Hematopoietic multipotent progenitor cell treated with erythropoietin and hydrocortisone succinate and interleukin-3 and kit ligand, for 15 days (in vitro differentiated cells): ENCODE measurements at regions not wholly inside any gene's neighbourhood (a gene's known extent, or its start where the extent isn't known, plus 50 kb on each side); places are given as distances from the start of the nearest gene placed in this dataset.
"Not testable (repeated sequence)": the region's sequence is repeated elsewhere in the genome, so short reads cannot be mapped to it uniquely, and the experiment has no call there.

Experiments
- DNase-seq: peaks from one replicate; pipeline ENCODE4 v3.0.0-alpha.2; 2015; ENCODE audit warnings: low spot score

DNA sequence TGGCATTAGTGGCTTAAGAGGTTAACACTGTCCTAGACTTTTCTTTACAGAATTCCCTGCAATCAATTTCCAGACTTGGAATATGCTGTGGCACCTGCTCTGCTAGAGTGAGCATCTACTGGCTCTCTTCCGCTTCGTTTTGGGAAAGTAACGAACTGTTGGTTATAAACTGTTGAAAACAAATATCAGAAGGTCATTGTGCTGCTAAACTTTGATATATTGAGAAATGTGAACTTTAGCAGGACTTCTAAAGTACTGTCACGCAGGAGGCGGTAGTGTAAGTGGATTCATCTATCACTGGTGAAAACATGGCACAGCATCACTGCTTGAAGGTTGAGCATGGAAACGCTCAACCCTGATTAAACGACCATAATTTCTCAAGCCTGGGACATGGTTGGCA is 348.9 kb downstream of the FLRT2 start:
- DNase-seq = no peak

DNA sequence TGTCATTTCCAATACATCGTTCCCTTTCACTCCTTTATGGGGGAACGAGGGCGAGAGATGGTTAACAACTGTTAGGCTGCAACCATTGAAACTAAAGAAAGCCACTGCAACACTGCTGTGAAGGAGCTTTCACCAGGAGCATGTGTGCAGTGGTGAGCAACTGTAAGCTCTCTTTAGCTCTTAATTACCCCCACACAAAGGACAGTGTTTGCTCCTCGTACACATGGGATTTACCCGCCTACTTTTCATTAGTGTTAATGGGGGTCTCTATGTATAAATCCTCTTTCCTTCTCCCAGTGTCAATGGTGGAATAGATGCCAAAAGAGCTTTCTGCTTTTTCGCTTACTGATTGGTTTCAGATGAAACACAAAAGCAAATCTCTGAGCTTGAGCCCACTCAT is 343.1 kb downstream of the FLRT2 start:
- DNase-seq = no peak

DNA sequence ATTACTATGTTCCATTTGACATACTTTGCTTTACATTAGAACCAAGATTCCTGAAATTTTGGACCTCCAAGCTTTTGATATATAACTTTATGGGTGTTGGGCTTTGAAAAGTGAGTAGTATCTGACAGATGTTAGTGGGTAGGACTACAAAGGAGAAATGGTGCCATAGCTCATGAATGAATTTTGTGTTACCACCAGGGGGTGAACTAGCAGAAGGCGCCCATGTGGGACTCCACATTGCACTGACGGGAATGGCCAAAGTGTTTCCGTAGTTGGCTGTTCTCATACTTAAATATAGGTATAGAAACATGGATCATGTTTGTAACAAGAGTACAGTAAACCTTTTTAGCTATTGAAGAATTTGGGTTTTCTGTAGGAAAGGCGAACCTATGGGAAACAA is 337.5 kb downstream of the FLRT2 start:
- DNase-seq = no peak

DNA sequence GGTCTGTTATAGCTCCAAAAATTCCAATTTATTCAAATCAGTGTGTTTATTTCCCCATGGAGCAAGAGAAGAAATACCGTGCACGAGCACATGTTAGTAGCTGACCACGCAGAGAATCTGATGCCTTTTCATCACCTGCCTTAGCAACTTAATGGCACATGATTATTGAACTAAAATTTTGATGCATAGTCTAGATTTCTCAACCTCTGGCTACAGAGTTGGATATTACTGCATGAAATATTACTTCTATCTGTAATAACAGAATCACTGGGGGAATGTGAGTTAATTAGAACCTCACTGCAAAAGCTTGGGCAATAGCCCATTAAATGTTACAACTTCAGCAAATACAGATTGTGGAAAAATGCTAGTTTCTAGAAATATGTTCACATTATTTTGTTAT is 335.8 kb downstream of the FLRT2 start:
- no peak for DNase-seq

DNA sequence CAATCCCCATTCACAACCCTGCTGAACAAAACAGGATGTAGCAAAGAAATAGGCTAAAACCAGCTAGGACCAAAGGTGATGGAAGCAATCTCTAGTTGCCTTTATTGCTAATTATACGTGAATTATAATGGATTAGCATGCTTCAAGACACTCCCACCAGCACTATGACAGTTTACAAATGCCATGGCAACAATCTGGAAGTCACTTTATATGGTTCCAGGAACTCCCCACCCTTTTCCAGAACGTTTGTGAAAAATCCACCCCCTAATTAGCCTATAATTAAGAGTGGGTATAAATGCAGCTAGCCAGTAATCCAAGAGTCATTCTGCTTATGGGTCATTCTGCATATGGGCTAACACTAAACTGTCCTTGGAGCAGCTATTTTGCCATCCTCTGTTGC is 328.7 kb downstream of the FLRT2 start:
- DNase-seq = no peak

DNA sequence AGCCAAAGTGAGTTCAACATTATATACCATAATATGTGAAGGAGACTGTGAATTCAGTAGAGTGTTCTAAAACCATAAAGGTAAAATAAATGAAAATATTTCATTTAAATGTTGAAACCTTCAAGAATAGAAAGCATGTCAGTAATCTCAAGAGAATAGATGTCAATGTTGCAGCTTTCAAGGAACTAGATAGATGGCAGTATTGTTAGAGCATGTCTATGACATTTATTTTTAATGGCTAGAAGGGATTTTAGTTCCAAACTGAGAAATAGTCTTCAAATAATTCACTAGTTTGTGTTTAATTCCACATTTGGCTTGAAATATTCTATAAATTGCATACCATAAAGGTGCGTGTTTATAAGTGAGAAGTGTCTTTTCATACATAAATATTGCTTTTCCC is 326.5 kb downstream of the FLRT2 start:
- DNase-seq = no peak

DNA sequence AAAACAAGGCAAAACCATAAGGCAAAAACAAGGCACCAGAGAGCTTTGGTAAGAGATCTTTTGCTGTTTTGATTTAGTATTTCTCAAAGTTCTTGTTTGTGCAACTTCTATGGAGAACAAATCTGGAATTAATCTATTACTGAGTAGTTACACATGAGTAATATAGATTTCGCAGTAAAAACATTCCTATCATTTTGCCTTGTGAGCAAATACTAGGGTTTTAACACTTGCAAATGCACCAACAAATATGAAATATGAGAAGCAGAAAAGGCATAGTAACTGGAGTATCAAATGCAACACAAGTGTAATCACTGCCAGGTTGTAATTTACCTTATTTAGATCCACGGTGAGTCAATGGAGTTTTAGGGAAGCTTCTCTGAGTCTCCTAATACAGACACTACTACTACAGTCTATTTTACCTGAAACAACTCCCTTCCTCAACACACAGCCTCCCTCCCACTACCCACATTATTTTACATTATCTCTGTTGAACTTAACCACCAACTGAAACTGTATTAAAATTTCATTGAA is 324.1 kb downstream of the FLRT2 start:
- DNase-seq = no peak

DNA sequence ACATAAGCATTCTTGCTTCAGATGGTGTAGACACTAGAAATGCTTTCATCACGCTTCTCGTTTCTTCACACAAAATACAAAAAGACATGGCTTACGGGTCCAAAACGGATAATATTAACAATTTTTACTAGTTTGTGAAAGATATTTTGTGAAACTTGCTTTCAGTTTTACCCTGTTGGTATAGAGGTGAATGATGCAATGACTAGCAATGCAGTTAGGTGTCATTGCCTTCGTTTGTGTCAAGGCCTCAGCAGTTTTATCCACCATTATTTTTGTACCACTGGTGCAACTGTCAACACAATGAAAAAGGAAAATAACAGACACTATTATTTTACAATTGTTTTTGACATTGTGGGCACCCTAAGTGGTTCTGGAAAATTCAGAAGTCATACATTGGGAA is 323.0 kb downstream of the FLRT2 start:
- DNase-seq = no peak

DNA sequence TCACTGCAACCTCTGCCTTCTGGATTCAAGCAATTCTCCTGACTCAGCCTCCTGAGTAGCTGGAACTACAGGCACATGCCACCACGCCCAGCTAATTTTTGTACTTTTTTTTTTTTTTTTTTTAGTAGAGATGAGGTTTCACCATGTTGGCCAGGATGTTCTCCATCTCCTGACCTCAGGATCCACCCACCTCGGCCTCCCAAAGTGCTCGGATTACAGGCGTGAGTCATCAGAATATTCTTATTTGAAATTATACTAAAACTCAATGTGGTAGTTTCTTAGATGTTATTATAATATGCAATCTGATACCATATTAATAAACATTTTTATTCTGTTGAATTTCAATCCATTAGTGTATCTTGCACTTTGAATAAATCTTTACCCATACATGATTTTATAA is 322.2 kb downstream of the FLRT2 start:
- not testable (repeated sequence) for DNase-seq

DNA sequence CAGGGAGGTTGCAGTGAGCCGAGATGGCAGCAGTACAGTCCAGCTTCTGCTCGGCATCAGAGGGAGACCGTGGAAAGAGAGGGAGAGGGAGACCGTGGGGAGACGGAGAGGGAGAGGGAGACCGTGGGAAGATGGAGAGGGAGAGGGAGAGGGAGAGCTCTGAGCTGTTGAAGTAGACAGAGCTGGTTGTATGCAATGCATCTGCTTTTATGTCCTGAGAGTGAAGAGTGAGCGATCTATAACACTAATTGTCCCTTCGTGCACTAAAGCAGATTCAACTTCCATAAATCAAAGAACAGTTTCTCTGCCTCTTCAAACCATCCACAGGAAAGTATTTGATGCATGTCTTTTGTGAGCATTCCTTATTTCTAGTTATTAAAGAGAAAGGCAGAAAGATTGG is 300.6 kb downstream of the FLRT2 start:
- DNase-seq = not testable (repeated sequence)

DNA sequence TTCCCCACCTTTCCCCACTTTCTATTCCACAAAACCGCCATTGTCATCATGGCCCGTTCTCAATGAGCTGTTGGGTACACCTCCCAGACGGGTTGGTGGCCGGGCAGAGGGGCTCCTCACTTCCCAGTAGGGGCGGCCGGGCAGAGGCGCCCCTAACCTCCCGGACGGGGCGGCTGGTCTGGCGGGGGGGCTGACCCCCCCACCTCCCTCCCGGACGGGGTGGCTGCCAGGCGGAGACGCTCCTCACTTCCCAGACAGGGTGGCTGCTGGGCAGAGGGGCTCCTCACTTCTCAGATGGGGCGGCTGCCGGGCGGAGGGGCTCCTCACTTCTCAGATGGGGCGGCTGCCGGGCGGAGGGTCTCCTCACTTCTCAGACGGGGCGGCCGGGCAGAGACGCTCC is 299.7 kb downstream of the FLRT2 start:
- not testable (repeated sequence) for DNase-seq

DNA sequence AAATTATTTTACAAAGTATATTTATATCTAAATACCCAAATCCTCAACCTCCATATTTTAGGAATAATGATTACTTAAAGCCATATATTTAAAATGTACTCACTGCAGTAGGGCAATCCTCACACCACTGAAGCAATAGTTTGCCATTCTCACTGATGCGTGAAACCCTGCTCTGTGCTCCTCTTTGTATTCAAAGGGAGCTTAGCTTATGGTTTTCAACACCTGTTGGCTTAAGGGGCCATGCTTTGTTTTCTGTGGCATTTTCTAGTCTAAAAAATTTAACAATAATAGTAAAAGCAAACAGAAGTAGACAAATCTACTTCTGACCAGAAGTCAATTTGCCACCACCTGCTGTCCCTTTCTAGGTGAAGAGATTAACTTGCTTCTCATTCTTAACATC is 294.6 kb downstream of the FLRT2 start:
- DNase-seq = no peak

DNA sequence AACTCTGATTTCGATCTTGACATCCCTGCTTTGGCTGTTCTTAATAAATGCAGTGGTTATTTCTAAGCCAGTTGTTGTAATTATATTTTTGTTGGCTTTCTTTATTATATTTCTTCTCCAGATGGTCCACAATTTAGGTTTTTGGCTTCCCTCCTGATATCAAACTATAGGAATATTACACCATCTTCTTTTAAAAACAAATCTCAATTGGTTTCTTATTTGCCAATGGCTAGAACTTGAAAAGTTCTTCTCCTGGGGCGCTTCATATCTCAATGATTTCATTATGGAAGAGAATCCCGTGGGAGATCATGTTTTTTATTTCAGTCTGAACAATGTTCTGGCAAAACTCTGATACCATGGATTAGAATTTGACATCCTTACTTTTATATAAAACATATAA is 292.3 kb downstream of the FLRT2 start:
- no peak for DNase-seq

DNA sequence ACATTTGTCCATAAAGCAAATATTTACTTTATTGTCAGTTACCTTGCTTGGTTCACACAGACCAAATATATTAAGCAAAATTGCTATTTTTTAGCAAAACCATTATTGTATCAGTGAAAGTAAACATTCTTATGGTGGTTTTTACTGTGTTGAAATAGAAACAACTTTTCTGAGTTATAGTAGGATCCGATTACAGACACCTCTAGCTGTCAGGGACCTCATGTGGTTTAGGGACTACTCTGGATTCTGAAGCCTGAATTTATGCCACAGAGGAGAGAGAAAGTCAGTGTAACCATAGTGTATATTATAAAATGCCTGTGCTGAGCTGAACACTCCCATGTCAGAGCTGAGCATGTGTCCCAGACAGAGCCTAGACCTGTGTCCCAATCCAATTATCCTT is 287.5 kb downstream of the FLRT2 start:
- DNase-seq = no peak

DNA sequence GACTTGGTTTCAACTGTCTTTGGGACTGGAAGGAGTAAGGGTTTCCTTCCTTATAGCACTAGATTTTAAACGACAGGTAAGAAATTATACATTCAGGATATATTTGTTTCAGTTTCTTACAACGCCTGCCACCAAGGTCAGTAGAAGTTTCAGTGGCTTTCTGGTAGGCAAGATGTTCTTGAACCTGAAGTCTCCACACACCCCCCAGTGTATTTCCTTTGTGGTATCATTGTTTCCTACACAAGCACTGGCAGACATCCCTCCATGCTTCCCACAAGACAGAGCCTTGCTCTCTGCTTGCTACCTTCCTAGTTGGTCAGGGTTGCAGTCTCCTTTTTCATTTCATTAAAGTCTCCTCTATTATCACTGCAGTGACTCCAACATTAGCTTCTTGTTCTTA is 283.1 kb downstream of the FLRT2 start:
- no peak for DNase-seq

DNA sequence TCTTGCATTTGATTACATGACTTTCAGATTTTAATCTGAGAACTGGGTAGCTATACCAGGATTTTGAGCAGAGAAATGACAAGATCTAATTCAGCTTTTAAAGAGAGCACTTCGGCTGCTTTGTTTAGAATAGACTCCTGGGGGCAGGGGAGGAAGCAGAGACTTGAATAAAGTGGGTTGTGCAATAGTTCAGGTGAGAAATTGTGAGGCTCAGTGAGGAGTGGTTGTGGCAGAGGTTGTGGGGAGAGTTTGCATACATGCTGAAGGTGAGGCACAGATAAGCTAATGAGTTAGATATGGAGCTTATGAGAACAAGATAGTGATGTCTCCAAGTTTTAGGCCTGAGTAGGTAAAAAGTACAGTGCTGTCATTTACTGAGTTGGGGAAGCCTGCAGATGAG is 281.4 kb downstream of the FLRT2 start:
- no peak for DNase-seq

DNA sequence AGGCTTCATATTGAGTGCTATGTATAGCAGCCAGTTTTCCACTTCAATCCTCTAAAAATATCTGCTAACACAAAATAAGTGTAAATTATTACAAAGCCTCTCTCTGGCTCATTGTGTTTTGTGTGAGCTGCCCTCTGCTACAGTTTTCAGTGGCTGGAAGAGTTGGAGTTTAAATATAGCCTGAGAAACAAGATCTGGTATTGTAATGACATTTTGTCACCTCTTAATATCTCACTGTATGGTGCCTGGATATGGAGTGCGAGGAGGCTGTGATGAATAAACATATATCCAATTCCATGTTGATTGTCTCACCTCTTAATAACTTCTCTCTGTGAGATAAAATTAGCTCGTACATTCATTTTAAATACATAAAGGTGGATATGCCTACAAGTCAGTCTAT is 269.7 kb downstream of the FLRT2 start:
- no peak for DNase-seq

DNA sequence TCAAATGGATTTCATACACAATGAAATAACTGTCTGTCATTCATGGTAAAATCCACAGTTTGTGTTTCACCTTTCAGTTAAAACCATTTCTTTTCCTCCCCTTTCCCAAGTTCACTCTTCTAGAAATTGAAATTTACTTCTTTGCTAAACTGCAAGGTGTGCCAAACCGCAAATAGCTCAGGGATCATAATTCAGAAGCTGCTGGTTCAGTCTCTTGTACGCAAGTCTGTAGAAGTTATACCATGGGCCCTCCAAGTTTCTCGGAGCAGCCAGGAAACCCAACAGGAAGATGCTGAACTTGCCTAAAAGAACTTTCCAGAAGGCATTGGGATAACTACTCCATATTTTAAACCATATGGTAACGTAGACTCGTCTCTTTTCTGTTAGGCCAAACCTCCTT is 268.9 kb downstream of the FLRT2 start:
- no peak for DNase-seq

DNA sequence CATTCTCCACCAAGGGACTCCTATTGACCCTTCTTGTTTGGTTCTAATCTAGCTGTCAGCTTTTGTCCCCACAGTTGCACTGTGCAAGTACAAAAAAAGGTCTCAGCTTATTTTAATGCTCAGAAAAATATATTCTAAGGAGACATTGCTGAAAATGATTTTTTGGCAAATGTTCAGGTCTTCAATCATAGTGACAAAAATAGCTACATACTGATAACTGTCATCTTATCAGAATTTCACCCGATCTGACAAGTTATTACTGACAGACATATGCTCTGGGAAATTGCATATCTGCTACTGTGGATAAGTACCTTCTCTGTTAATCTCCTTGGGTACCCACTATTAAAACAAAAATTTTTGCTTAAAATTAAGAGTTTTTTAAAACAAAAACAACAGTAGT is 263.6 kb downstream of the FLRT2 start:
- DNase-seq = no peak

DNA sequence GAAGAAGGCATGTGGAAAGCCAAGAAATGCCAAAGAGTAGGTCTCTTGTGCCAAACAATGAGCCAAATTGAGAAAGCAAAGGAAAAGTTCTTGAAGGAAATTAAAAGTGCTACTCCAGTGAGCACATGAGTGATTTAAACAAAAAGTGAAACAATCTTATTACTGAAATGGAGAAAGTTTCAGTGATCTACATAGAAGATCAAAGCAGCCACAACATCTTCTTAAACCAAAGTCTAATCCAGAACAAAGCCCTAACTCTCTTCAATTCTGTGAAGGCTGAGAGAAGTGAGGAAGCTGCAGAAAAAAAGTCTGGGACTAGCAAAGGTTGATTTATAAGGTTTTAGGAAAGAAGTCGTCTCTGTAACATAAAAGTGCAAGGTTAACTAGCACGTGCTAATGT is 259.6 kb downstream of the FLRT2 start:
- DNase-seq = no peak

DNA sequence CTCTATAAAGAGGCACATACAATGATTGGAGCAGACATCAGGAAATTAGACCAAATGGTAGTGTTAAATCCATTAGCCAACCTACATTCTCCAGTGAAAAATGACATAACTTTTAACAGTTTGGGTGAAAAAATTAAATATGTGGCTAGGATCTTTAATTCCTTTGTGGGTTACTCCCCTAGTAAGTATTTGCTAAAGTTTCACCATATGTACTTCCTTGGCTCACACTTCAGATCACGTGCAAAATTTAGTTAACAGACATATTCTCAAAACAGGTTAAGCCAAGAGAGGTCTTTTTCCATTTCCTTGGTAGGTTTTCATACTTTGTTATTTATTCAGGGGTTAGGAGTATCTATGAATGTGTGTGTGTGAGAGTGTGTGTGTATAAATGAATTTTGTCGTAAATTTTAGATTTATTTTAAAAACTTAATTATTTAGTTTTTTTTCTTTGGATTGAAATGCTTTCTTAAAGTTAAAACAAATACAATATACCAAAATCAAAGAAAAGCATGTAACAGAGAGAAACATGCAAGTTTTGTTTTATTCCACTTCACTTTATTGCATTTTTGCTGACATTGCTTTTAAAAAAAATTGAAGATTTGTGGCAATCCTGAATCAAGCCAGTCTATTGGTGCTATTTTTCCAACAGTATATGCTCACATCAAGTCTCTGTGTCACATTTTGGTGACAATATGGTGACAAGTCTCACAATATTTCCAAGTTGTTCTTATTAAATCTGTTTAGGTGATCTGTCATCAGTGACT is 258.7 kb downstream of the FLRT2 start:
- DNase-seq = no peak

DNA sequence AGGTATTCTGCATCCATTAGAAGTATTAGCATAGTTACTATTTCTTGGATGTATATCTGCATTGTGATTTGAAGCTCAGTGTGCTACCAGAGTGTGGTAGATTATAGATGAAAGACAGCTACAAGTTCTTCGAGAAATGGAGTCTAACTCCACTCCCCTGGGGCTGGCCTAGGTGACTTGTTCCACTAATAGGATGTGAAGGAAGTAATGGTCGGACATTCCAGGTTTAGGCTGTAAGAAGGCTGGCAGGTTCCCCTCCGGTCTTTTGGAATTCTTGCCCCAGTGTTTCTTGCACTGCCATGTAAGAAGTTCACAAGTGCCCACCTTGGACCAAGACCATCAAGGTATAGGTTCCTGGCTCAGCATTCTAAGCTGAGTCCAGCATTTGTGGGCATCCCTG is 236.4 kb downstream of the FLRT2 start:
- DNase-seq = no peak

DNA sequence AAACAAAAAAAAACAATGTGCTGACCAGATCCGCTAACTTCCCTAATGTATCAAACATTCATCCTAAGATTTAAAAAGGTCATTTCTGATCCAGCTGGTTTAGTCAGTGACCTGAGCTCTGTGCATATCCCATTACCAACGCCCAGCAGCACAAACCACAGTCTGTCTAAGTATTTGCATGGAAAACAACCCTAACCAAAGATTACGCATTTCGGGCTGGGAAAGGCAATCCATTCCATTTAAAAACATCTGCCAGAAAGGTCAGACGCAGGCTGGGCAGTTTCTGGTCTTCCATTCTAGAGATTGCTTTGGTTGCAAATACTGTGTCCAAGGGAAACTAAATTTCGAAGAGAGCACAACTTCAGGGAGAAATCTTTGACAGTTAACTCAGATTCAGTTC is 234.9 kb downstream of the FLRT2 start:
- DNase-seq = no peak

DNA sequence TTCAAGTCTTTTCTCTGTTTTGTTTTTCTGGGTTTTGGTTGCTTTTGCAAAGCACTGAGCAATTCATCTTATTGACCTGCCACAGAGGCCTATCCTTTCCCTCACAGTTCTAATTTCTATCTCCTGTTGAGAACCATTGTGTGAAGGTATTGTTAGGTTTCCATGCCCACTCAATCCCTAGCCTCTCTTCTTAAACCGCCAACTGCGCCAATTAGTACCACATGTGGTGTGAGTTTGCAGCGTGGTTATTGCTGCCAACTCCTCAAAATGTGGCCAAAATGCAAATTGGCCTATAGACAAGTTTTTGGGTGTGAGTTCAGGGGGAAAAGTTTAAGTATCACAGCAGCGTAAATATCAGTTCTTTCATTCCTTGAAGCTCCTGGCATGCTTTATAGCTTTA is 232.6 kb downstream of the FLRT2 start:
- DNase-seq = no peak
